Glomerular visceral epithelial cell (primary cell): ENCODE measurements at regions not wholly inside any gene's neighbourhood (a gene's known extent, or its start where the extent isn't known, plus 50 kb on each side); places are given as distances from the start of the nearest gene placed in this dataset.

Experiments
- DNase-seq: peaks from one replicate; pipeline ENCODE4 v3.0.0-alpha.2; 2016; ENCODE audit errors: extremely low spot score

- DNase-seq: no peak
Measured at GRCh38 chr15:61633951-61634350, 404.8 kb upstream of the RORA start.

- no peak for DNase-seq
Measured at GRCh38 chr15:61629269-61629668, 400.2 kb upstream of the RORA start.

- DNase-seq: no peak
Measured at GRCh38 chr15:61624950-61625349, 395.8 kb upstream of the RORA start.

- DNase-seq: no peak
Measured at GRCh38 chr15:61623746-61624145, 394.6 kb upstream of the RORA start.

GRCh38 chr15:61621865-61622264 is 392.8 kb upstream of the RORA start:
- no peak for DNase-seq

GRCh38 chr15:61621146-61621545 is 392.0 kb upstream of the RORA start:
- peak; percentile 31 for DNase-seq

- no peak for DNase-seq
Measured at GRCh38 chr15:61620151-61620550, 391.0 kb upstream of the RORA start.

- DNase-seq: no peak
Measured at GRCh38 chr15:61613729-61614128, 384.6 kb upstream of the RORA start.

GRCh38 chr15:61613138-61613537 is 384.0 kb upstream of the RORA start:
- no peak for DNase-seq

- no peak for DNase-seq
Measured at GRCh38 chr15:61612111-61612510, 383.0 kb upstream of the RORA start.

- no peak for DNase-seq
Measured at GRCh38 chr15:61605343-61605742, 376.2 kb upstream of the RORA start.

- no peak for DNase-seq
Measured at GRCh38 chr15:61598655-61599054, 369.6 kb upstream of the RORA start.

- DNase-seq: no peak
Measured at GRCh38 chr15:61584410-61584809, 355.3 kb upstream of the RORA start.

GRCh38 chr15:61582092-61582491 is 353.0 kb upstream of the RORA start:
- DNase-seq: no peak

GRCh38 chr15:61575597-61575996 is 346.5 kb upstream of the RORA start:
- DNase-seq: no peak

- no peak for DNase-seq
Measured at GRCh38 chr15:61571026-61571425, 341.9 kb upstream of the RORA start.

- DNase-seq: no peak
Measured at GRCh38 chr15:61564785-61565184, 335.7 kb upstream of the RORA start.

GRCh38 chr15:61558172-61559136 is 329.4 kb upstream of the RORA start:
- DNase-seq: no peak

- peak; percentile 76 for DNase-seq
Measured at GRCh38 chr15:61556037-61556648, 327.0 kb upstream of the RORA start.

GRCh38 chr15:61549727-61550126 is 320.6 kb upstream of the RORA start:
- no peak for DNase-seq

GRCh38 chr15:61545763-61546162 is 316.7 kb upstream of the RORA start:
- DNase-seq: no peak

GRCh38 chr15:61541516-61541915 is 312.4 kb upstream of the RORA start:
- DNase-seq: no peak

GRCh38 chr15:61537337-61537736 is 308.2 kb upstream of the RORA start:
- no peak for DNase-seq
